ENCODE measurements at regions not wholly inside any gene's neighbourhood (a gene's known extent, or its start where the extent isn't known, plus 50 kb on each side); places are given as distances from the start of the nearest gene placed in this dataset.
A peak's percentile ranks its signal among the peaks of the same experiment; 100 is the strongest.

GRCh38 chr3:168165390-168166269 is 69.9 kb upstream of the GOLIM4 start:
- POLR2A ChIA-PET: no interaction called here
- Histone ChIP-seq H2AFZ (ENCODE audit: low read length) (peak overlapping the region; percentile 97), H4K20me1 (ENCODE audit: insufficient read depth, low read length) (no peaks in the 10 kb centered on the region), H3K27ac (ENCODE audit: extremely low read length, insufficient read depth, low read length) (no peak overlapping the region), H3K9ac (ENCODE audit: insufficient read depth, low read depth, low read length) (peak overlapping the region; percentile 32; the same call in 1 of the 2 replicates), H3K4me1 (ENCODE audit: insufficient read depth, low read length) (peaks cover 6% of the 10 kb centered on the region; the same call in 1 of the 2 replicates), H3K4me2 (ENCODE audit: low read depth, low read length) (peak overlapping the region; percentile 88), H3K4me3 (replicated peaks in 1 of 3; ENCODE audit: insufficient read depth in 1 of 3, low read depth in 2 of 3, low read length in 3 of 3) (peak overlapping the region in 2 of 3 experiments; percentile 42 to 44; a peak in 3 of 6 replicates), H3K27me3 (ENCODE audit: control insufficient read depth in 1 of 2, insufficient read depth in 2 of 2, low read length in 2 of 2) (no peaks in the 10 kb centered on the region), H3K36me3 (replicated peaks in 1 of 2; ENCODE audit: control insufficient read depth in 1 of 2, insufficient read depth in 2 of 2, low read length in 2 of 2) (no peaks in the 10 kb centered on the region), H3K9me3 (ENCODE audit: low read length) (no peaks in the 10 kb centered on the region), H3K79me2 (ENCODE audit: insufficient read depth, low read length) (no peaks in the 10 kb centered on the region)
- ATAC-seq: peak; percentile 94
- CTCF ChIA-PET (ENCODE audit: low intra/inter-chr PET ratio, low total read pairs): interaction anchor here (1.1 to 3.9 kb wide), 3 partner anchors 118 to 238 kb away, joined by 3 to 117 read pairs (median 5); no protein-coding TSS in a partner anchor
- in situ Hi-C loops (cut with HindIII; ENCODE audit: extremely low pct_ligation_motif_present, low pct_unique_long_range_greater_than_20kb): loop anchor here (25.0 kb wide), 1 partner anchor 228 kb away; no protein-coding TSS in a partner anchor
- WGBS (ENCODE audit: low lambda C conversion rate): 0% methylated on average over 6 of the region's 6 CpGs
- peak; percentile 89 for FAIRE-seq
- BruUV-seq (replicated peaks): no TSS peak
- intact Hi-C loops (cut with micrococcal nuclease; ENCODE audit: unreplicated experiment): loop anchor here (1.0 kb wide), 3 partner anchors 69 to 237 kb away; no protein-coding TSS in a partner anchor
- DNase-seq (ENCODE audit: low spot score): peak; percentile 73
- TF ChIP-seq MLLT10 (CRISPR knock-in tag; IDR thresholded peaks at IDR 0.05) (no peak), ZNF329 (CRISPR knock-in tag; IDR thresholded peaks at IDR 0.05; ENCODE audit: low read depth) (no peak), ARID5B (CRISPR knock-in tag; IDR thresholded peaks at IDR 0.05) (peak; percentile 28; the same call in 1 of the 2 replicates), MXD4 (CRISPR knock-in tag; IDR thresholded peaks at IDR 0.05) (no peak), ZNF432 (CRISPR knock-in tag; IDR thresholded peaks at IDR 0.05; ENCODE audit: borderline replicate concordance) (no peak), EED (CRISPR knock-in tag; IDR thresholded peaks at IDR 0.05) (no peak), FOXM1 (CRISPR knock-in tag; IDR thresholded peaks at IDR 0.05) (no peak), TRAFD1 (CRISPR knock-in tag; IDR thresholded peaks at IDR 0.05; ENCODE audit: borderline replicate concordance) (no peak), TEAD3 (CRISPR knock-in tag; optimal IDR thresholded peaks at IDR 0.05; ENCODE audit: borderline replicate concordance) (no peak), SETDB1 (CRISPR knock-in tag; IDR thresholded peaks at IDR 0.05; ENCODE audit: borderline replicate concordance) (no peak), DRAP1 (CRISPR knock-in tag; IDR thresholded peaks at IDR 0.05) (no peak), ZFP36 (IDR thresholded peaks at IDR 0.05; ENCODE audit: borderline replicate concordance, low read depth, low read length, partially characterized antibody) (no peak), ZBTB34 (CRISPR knock-in tag; IDR thresholded peaks at IDR 0.05) (no peak)
